ENCODE measurements at regions not wholly inside any gene's neighbourhood (a gene's known extent, or its start where the extent isn't known, plus 50 kb on each side); places are given as distances from the start of the nearest gene placed in this dataset.

GRCh38 chr1:48099072-48099773 lies 102.0 kb upstream of the TRABD2B start:
- POLR2A ChIA-PET (ENCODE audit: unreplicated experiment): no interaction called here
- Histone ChIP-seq H2AK5ac (ENCODE audit: low read depth, low read length) (no peak overlapping the region), H2BK120ac (ENCODE audit: low read depth, low read length) (no peak overlapping the region), H3K79me1 (ENCODE audit: low read depth in 1 of 2, low read length in 2 of 2) (no peaks in the 10 kb centered on the region), H2AK9ac (replicated peaks; ENCODE audit: low read depth, low read length, poor library complexity) (no peak overlapping the region), H3K56ac (ENCODE audit: extremely low read depth, insufficient read depth, low read length) (no peak overlapping the region), H3K23ac (ENCODE audit: low read depth, low read length) (no peak overlapping the region), H4K91ac (ENCODE audit: insufficient read depth, low read depth, low read length) (no peak overlapping the region), H3K4me3 (ENCODE audit: insufficient read depth, low read depth, low read length) (no peak overlapping the region), H3K27ac (ENCODE audit: insufficient read depth, low read length) (no peak overlapping the region), H3K27me3 (ENCODE audit: control insufficient read depth, insufficient read depth, low read length) (no peaks in the 10 kb centered on the region), H3K9me3 (ENCODE audit: control insufficient read depth, insufficient read depth, low read length) (no peaks in the 10 kb centered on the region), H3K9ac (ENCODE audit: low read depth, low read length) (no peak overlapping the region), H3K18ac (ENCODE audit: low read depth, low read length) (no peak overlapping the region), H4K8ac (ENCODE audit: low read depth in 2 of 2, low read length in 2 of 2) (no peak overlapping the region), H3K9me1 (ENCODE audit: insufficient read depth, low read length) (no peaks in the 10 kb centered on the region), H3K14ac (replicated peaks; ENCODE audit: low read depth, low read length) (no peak overlapping the region), H2BK15ac (ENCODE audit: low read depth, low read length) (no peak overlapping the region), H3K4me1 (ENCODE audit: control insufficient read depth, insufficient read depth, low read length) (no peaks in the 10 kb centered on the region), H3K36me3 (ENCODE audit: control insufficient read depth, insufficient read depth, low read length) (no peaks in the 10 kb centered on the region), H2AFZ (replicated peaks; ENCODE audit: low read length, poor library complexity) (no peak overlapping the region), H4K5ac (ENCODE audit: low read depth, low read length) (no peak overlapping the region), H3K4me2 (ENCODE audit: low read depth, low read length) (no peak overlapping the region), H4K20me1 (ENCODE audit: insufficient read depth, low read length) (no peaks in the 10 kb centered on the region), H2BK5ac (ENCODE audit: low read depth, low read length, poor library complexity, severe bottlenecking) (no peak overlapping the region), H2BK20ac (ENCODE audit: low read depth, low read length) (no peak overlapping the region), H3K4ac (ENCODE audit: low read depth, low read length) (no peak overlapping the region)
- dilution Hi-C loops (cut with HindIII; ENCODE audit: low sequenced_read_pairs, unreplicated experiment) (no loop called here), intact Hi-C loops (cut with micrococcal nuclease) (no loop called here), in situ Hi-C loops (cut with MboI; ENCODE audit: low sequenced_read_pairs) (no loop called here)
- DNase-seq (no peak), ATAC-seq (ENCODE audit: low read depth) (no peak)
- no peak for TF ChIP-seq SMC3 (IDR thresholded peaks at IDR 0.05; ENCODE audit: low read depth, low read length)
- no peak for TF ChIP-seq FOS (IDR thresholded peaks at IDR 0.05; ENCODE audit: low read depth, low read length)
- no peak for TF ChIP-seq ELK1 (IDR thresholded peaks at IDR 0.05; ENCODE audit: borderline replicate concordance, low read depth, low read length)
- TF ChIP-seq RFX5 (IDR thresholded peaks at IDR 0.05; ENCODE audit: low read depth, low read length): no peak
- no peak for TF ChIP-seq MAZ (IDR thresholded peaks at IDR 0.05; ENCODE audit: borderline replicate concordance, low read depth, low read length)
- CTCF ChIA-PET: no interaction called here
- WGBS, 2 experiments (ENCODE audit: extremely low coverage in 2 of 2, insufficient read length in 1 of 2): 0% methylated on average over 1 of the region's 10 CpGs; no CpG with 5 or more reads in 1 of the 2 experiments
- no TSS peak for BruUV-seq (replicated peaks)

All from IMR-90 (cell line).